Activated CD4-positive, alpha-beta T cell treated with anti-CD3 and anti-CD28 coated beads, Interleukin-2, amount 50 U/mL, for 48 hours (primary cell): ENCODE measurements at regions not wholly inside any gene's neighbourhood (a gene's known extent, or its start where the extent isn't known, plus 50 kb on each side); places are given as distances from the start of the nearest gene placed in this dataset.

Experiments
- DNase-seq, 2 experiments: peaks; one replicate each; pipeline ENCODE4 v3.0.0-alpha.2; 2020

- no peak for DNase-seq
These were observed 275.2 kb upstream of the DMAC1 start for GRCh38 chr9:8074713-8075286.

- DNase-seq: no peak
These were observed 271.8 kb upstream of the DMAC1 start for GRCh38 chr9:8071445-8071798.

- DNase-seq: no peak
These were observed 271.3 kb upstream of the DMAC1 start for GRCh38 chr9:8070779-8071444.

- DNase-seq: no peak
These were observed 262.9 kb upstream of the DMAC1 start for GRCh38 chr9:8062459-8062858.

GRCh38 chr9:8053501-8053900 is 253.9 kb upstream of the DMAC1 start:
- no peak for DNase-seq

- DNase-seq: no peak
These were observed 253.4 kb upstream of the DMAC1 start for GRCh38 chr9:8052991-8053390.

GRCh38 chr9:8037745-8038144 is 238.2 kb upstream of the DMAC1 start:
- no peak for DNase-seq

- no peak for DNase-seq
These were observed 237.4 kb upstream of the DMAC1 start for GRCh38 chr9:8036914-8037524.

- DNase-seq: no peak
These were observed 234.2 kb upstream of the DMAC1 start for GRCh38 chr9:8033794-8034193.

GRCh38 chr9:8030095-8030494 is 230.5 kb upstream of the DMAC1 start:
- DNase-seq: no peak

GRCh38 chr9:8027351-8027750 is 227.8 kb upstream of the DMAC1 start:
- DNase-seq: no peak

GRCh38 chr9:8025551-8025950 is 226.0 kb upstream of the DMAC1 start:
- DNase-seq: no peak

- DNase-seq: no peak
These were observed 220.6 kb upstream of the DMAC1 start for GRCh38 chr9:8020186-8020585.

- DNase-seq: no peak
These were observed 220.1 kb upstream of the DMAC1 start for GRCh38 chr9:8019636-8020035.

- DNase-seq: no peak
These were observed 215.6 kb upstream of the DMAC1 start for GRCh38 chr9:8014997-8015682.

- no peak for DNase-seq
These were observed 213.4 kb upstream of the DMAC1 start for GRCh38 chr9:8012986-8013385.

GRCh38 chr9:8011974-8012373 is 212.4 kb upstream of the DMAC1 start:
- no peak for DNase-seq

- DNase-seq: no peak
These were observed 197.0 kb upstream of the DMAC1 start for GRCh38 chr9:7996558-7996957.

- DNase-seq: no peak
These were observed 189.2 kb upstream of the DMAC1 start for GRCh38 chr9:7988644-7989280.

- no peak for DNase-seq
These were observed 185.1 kb upstream of the DMAC1 start for GRCh38 chr9:7984692-7985091.

GRCh38 chr9:7984203-7984602 is 184.6 kb upstream of the DMAC1 start:
- no peak for DNase-seq

GRCh38 chr9:7983490-7983889 is 183.9 kb upstream of the DMAC1 start:
- no peak for DNase-seq

- no peak for DNase-seq
These were observed 183.3 kb upstream of the DMAC1 start for GRCh38 chr9:7982907-7983306.
